ENCODE measurements at regions not wholly inside any gene's neighbourhood (a gene's known extent, or its start where the extent isn't known, plus 50 kb on each side); places are given as distances from the start of the nearest gene placed in this dataset.
"Not testable (repeated sequence)": the region's sequence is repeated elsewhere in the genome, so short reads cannot be mapped to it uniquely, and the experiment has no call there.

DNA sequence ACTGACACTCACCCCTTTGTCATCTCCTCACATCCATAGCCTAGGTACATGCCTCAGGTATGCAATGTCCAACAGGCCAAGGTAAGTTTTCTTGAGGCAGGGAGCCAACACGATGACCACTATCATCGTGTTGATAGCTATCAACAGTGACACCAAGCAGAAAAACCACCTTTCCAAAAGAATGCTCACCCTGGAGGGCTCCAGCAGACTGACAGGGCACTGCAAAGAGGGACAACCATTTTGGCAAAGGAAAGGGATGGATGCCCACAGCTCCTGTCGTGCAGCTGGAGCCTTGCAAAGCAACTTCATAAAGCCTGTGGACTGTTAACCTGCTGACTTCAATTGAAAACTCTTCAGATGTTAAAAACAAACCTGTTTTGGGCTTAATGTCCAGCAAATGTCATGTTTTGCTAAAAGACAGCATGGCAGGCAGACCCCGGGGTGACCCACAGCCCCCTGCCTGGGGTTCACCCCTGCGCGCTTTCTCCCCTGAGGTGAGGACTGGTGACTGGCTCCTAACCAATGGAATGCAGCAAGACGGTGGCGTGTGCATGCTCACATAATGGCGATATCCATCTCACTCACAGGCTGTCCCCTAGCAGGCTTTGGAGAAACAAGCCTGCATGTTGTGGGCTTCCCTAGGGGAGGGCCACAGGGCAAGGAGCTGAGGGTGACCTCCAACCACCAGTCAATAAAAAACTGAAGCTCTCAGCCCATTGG is 293.8 kb downstream of the TCERG1L start:
- DNase-seq (ENCODE audit: low read depth): no peak

DNA sequence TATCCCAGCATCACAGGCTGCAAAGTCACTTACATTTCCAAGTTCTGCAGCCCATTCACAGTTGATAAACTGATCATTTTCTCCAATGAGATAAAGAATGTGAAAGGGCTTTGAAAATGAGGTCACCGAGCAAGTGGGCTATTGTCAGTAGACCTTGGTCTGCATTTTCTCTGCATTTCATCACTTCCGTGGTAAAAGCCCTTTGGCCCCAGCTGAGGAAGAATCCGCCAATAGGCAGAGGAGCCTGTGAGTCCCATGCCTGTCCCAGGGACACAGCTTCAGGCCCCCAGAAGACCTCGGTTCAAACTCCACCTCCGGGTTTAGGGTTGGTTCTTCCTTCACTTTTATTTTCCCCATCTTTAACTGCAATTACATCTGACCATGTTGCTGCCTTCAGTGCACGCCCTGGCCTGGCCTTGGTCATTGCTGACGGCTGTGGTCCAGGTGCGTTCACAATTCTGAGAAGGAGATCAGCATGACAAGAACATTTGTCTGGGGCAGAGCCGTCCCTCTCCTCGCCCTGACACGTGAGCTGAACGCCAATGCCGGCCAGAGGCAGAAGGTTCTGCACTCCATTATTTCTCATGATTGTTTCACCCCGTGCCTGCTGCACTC is 292.5 kb downstream of the TCERG1L start:
- no peak for DNase-seq (ENCODE audit: low read depth)

DNA sequence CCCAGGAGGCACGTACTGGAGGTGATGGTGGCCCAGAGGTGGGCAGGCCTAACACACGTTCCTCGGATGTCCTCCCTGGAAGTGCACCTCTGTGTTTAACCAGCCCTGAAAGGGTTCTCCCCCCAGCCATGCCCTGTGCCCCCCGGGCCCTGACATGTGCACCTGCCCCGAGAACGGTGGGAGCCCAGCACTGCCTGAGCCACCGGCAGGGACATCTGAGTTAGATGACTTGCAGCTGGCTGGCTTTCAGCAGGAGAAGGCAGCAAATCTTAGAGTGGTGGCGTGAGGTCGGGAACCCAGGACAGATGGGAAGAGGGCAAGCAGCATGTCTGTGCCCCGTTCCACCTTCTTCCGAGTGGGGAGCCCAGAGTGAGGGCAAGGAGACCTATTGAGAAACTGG is 291.8 kb downstream of the TCERG1L start:
- no peak for DNase-seq (ENCODE audit: low read depth)

DNA sequence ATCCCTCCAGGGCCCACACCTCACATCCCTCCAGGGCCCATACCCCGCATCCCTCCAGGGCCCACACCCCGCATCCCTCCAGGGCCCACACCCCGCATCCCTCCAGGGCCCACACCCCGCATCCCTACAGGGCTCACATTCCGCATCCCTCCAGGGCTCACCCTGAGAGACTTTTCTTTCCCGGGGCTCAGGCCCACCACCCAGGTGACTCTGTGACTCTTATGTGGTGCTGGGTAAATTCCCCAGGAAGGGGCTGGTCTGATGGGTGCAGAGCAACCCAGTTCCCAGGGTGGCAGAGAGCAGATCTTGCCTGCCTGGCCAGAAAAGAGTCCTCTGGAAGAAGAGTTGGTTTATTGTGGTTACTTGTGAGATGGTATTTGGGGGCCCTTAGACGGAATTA is 290.7 kb downstream of the TCERG1L start:
- DNase-seq (ENCODE audit: low read depth): no peak

DNA sequence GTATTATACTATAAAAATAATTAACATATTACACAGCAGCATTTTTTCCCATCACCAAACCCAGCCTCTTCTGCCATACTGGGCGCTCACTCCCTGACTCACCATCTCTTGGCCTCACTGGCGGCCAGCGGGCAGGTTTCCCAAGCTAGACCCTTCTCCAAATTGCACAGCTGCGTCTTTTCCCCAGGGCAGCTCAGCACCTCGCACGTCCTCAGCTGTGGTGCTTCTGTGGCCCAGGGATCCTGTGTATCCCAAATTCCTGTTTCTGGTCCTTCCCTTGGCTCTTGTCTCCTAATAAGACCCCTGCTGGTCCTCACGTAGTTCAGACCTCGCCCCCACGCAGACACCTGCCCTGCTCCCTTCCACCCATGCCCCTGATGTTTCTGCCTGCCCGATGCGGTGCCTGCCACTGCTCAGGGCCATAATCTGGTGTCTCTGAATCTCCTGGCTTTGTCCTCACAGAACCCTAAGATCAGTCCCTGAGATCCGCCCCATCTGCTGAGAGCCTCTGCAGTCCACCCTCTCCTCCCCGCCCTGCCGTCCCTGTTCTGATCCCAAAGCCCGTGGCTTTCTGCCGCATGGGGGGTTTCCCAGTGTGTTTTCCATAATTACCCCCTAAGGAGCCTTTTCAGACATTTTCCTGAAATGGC is 290.1 kb downstream of the TCERG1L start:
- no peak for DNase-seq (ENCODE audit: low read depth)

DNA sequence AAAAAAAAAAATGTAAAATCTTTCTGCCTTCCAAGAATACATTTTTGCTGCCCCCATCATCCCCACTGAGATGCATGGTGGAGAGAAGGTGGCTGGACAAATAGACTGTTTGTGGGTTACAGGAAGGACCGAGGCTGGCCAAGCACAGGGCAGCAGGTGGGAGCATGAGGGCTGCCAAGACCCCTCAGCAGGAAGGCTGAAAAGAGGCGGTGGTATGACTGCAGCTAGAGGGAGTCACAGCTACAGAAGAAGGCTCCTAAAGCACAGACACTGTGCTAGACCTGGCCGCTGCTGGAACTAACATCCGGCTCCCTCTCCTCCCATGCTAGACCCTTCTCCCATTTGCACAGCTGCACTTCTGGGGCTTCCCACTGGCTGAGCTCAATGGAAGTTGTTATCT is 289.6 kb downstream of the TCERG1L start:
- no peak for DNase-seq (ENCODE audit: low read depth)

DNA sequence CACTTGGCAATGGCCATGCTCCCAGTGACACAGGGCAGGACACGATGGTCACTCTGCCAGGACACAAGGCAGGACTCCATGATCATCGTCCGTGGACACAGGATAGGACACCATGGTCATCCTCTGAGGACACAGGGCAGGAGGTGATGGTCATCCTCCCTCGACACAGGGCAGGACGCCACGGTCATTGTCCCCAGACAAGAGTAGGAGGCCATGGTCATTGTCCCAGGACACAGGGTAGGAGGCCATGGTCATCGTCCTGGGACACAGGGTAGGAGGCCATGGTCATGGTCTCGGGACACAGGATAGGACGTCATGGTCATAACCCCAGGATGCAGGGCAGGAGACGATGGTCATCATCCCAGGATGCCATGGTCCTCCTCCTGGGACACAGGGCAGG is 289.2 kb downstream of the TCERG1L start:
- DNase-seq (ENCODE audit: low read depth): no peak

DNA sequence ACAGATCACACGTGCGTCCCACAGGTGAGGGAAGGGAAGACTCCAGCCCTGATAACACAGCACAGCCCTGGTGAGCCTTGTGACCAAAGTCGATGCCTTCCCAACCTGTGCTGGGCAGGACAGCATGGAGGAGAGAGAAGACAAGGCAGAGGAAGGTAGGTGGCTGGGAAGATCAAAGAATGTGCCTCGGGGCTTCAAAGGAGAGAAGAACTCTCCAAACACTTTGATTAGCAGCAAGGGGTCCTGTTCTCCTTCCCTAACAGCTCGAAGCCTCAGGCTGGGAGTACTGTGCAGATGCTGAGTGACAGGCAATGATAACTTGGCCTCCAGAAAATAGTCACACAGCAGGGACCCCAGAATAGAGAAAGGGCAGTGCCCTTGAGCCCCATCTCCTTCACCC is 288.5 kb downstream of the TCERG1L start:
- DNase-seq (ENCODE audit: low read depth): no peak

DNA sequence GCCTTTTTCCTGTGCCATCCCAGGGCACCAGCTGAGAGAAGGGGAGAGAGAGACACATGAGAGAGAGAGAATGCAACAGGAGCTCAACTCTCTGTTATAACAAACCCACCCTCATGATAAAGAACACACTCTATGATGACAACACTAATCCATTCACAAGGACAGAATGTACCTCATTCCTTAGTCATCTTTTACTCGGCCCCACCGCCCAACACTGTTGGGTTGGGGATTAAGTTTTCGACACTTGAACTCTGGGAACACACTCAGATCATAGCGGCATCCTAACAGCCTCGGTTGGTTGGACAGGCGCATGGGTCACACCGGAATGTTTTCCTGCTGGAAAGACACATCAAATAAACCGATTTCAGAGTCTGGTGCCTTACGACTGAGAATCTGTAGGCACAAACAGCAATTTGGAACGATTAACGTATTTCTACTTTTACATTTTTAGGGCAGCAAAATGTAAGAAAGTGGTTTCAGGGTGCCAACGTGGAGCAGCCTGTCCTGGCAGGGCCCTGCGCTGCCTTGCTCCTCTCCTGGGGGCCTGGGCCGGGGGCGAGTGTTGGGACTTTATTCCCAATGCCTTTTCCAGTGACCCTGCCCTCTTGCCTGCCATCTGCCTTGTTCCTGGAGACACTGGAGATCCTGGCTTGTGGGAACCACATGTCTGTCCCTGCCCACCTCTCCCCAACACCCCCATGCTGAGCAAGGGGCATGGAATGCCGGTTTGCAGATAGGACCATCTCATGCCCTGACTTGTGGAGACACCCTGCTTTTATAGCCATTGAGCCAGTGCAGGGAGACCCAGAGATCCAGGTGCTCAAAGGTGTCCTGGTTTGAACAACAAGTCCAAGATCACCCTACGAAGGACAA is 287.0 kb downstream of the TCERG1L start:
- DNase-seq (ENCODE audit: low read depth): no peak

DNA sequence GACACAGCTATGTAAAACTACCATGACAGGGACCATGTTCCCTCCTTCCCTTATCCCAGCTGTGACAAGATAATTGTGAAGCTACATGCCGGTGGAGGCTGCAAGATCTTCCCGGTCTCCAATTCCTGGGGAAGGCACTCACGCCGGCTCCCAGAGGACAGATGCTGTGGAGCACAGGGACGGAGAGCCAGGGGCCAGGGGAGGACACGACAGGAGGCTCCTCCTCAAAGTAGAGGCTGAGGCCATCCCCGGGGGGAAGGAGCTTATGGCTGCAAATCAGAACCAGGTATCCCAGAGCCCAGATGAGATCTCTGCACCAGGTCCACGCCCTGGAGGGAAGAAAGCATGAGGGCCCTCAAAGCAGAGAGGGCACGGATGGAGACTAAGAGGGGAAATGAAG is 286.2 kb downstream of the TCERG1L start:
- DNase-seq (ENCODE audit: low read depth): no peak

DNA sequence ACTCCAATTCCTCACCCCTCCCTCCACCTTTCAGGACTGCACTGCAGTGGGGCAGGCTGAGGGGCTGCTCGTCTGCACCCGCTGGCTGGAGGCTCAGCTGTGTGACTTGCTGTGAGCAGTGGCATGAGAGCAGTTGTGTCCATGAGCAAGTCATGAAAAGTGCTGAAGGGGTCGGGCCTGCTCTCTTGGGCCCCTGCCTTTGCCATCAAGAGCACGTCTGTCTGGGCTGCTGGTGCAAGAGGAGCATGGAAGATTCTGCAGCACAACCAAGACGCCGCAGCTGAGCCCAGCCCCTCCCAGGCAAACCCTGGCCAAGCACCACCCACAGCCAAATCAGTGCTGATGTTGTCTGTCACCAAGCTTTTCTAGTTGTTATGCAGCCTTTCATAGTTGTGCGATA is 284.3 kb downstream of the TCERG1L start:
- no peak for DNase-seq (ENCODE audit: low read depth)

DNA sequence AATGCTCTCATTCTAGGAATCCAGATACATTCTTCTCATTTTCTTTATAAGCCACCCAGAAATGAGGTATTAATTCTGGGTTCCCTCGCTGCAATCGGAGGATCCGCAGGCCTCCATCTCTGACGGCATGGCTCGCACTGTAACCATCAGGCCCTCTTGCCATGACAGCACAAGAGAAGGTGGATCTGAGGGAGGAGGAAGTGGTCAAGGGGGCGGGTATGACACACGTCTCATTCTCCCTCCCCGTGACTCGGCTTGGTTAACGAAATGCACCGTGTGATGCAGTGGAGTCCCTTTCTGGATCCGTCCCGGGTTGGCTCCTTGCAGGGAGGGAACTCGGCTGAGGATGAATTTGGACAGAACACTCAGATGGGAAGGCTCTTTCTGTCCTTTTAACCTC is 280.2 kb downstream of the TCERG1L start:
- DNase-seq (ENCODE audit: low read depth): peak; percentile 34

DNA sequence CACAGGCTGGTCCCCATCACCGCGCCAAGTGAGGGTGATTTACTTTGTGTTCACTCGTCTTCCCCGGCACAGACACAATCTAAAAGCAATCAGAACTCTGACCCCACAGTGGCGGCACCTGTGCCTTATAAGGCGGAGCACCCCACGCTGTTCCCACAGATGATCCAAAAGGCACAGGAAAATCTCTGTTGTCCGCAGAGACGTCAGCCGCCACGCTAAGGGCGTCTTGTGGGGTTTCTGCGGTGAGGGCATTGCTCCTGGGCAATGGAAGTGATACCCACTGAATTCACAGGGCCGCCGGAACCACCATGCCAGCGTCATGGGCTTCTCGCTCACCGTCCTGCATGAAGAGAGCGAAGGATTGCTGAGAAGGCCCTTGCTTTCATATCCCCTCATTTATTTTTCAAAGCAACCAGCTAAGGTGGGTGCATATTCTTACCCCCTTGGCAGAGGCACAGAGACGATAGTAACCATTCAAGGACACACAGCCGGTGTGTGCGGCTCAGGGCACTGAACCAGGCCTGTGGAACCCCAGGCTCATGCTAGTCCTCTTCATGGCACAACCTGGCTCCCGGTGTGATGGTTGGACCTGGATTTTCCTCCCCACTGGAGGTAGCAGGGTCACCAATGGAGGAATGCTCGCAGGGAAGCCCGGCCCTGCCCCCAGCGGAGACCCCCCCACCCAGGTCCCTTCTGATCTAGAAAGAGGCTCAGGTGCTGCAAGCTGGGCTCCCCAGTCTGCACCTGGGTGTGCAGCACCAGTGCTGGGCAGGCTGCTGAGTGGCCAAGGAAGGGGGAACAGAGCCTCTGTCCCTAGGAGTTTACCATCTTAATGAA is 279.0 kb downstream of the TCERG1L start:
- DNase-seq (ENCODE audit: low read depth): no peak

DNA sequence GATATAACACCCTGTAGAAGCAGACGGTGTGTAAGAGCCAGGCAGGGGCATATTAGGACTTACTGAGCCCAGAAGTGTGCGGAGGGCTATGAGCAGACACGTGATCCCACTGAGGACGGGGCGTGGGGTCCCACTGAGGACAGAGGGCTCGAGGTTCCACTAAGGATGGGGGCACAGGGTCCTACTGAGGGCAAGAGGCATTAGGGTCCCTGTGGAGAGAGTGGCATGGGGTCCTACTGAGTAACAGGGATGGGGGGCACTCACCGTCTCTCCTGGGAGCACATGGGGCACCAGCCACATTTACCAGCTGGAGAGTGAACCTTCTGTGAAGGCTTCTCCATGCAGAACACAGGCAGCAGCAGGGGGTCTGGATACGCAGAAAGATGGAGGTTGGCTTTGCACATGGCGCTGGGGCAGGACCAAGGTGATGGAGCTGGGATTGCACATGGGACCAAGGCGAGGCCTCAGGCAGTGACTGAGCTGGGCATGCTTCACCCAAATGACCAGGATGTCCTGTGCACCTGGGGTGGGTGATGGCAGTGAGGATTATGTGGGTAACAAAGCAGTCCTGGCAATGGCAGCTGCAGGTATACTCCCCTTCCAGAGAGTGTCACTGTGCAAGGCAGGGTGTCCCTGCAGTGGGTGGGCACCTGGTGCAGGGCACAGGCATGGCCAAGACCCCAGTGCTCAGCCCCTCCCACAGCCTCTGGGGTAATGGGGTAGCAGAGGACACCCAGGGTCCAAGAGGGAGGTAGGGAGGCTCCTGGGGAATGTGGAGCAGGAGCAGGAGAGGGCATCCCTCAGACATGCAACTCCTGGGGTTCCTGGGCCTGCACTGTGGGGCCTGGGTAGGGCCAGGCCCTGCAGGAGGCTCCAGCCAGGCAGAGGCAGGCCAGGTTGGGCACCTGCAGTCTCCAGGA is 278.1 kb downstream of the TCERG1L start:
- no peak for DNase-seq (ENCODE audit: low read depth)

DNA sequence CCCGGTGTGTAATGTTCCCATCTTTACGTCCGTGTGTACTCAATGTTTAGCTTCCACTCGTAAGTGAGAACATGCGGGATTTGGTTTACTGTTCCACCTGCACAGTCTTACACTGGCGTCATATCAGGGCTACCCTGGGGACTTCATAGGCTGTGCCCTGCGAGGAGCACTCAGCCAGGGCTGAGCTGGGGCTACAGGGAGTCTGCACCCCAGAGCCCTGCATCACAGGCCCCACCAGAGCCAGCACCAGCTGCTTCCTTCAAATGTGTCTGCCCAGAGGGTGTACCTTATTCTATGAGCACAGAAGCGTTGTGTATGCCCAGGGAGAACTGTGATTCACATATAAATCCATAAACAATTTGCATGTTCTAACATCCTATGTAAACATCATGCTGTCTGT is 277.1 kb downstream of the TCERG1L start:
- DNase-seq (ENCODE audit: low read depth): no peak

DNA sequence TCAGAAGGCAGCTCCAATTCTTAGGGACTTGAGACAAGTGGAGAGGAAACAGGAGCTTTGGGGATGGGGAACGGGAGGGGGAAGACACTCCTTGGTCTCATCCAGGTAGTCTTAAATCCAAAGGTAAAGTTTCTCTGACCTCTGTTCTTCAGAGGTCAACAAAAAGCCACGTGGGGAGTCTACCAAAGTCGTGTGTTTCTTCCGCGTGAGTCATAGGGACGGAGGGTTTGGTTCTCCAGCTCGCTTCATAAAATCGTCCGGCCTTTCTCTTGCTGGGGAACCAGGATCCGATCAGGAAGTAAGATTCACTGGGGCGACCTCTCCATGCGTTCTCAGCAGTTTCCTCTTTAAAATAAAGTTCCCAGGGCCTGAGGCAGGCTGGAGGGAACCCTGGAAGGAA is 275.7 kb downstream of the TCERG1L start:
- DNase-seq (ENCODE audit: low read depth): peak; percentile 8

DNA sequence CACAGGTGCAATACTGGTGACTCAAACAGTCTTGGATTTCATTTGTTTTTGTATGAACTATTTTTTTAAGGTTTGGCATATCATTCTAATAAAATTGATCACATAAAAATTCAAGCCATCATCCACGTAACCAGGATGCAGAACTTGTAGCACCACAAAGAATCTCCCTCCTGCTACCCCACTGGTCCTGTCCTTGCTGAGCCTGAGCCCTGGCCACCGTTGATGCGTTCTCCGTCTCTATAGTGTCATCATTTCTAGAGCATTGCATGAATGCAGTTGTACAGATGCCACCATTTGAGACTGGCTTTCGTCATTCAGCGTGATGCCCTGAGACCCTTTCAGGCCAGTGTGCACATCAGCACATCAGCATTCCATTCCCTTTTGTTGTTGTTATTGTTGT is 273.5 kb downstream of the TCERG1L start:
- DNase-seq (ENCODE audit: low read depth): no peak

DNA sequence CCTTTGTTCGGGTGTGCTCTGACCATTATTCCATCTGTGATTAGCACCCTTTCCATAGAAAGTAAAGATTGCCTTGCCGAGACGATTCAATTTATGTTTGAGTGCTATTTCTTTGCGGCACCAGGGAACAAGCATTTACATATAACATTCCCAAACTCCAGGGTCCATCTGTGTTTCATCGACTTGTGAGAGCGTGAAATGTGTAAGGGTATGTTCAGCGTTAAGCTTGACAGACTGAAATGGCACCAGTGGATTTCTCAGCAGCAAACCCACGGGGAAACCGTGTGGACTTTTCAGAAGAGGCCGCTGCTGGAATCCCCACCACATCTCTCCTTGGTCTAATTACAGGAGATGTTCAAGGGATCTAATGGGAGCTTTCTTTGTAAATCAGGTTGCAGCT is 270.5 kb downstream of the TCERG1L start:
- no peak for DNase-seq (ENCODE audit: low read depth)

DNA sequence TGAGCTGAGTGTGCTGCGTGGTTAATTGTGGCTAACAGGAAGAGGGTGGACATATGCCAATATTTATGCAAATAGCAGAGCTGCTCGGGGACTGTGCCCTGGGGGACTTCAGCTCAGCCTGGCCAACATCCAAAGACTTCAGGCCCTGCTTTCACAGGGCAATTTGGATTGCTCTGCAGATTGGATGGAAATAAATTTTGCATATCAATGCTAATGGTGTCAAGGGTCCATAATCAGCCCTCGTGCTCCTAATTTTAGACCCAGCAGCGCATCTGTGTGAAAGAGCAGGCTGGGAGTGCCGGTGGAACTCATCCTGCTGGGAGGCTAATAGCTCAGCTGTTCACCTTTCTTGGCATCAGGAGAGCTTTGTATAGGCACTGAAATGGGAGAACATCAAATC is 270.1 kb downstream of the TCERG1L start:
- DNase-seq (ENCODE audit: low read depth): no peak

DNA sequence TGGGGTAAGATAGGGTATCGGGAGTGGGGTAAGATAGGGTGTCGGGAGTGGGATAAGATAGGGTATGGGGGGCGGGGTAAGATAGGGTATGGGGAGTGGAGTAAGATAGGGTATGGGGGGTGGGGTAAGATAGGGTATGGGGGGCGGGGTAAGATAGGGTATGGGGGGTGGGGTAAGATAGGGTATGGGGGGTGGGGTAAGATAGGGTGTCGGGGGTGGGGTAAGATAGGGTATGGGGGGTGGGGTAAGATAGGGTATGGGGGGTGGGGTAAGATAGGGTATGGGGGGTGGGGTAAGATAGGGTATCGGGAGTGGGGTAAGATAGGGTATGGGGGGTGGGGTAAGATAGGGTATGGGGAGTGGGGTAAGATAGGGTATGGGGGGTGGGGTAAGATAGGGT is 269.5 kb downstream of the TCERG1L start:
- not testable (repeated sequence) for DNase-seq (ENCODE audit: low read depth)
